ACC112 (cell line): ENCODE measurements at regions not wholly inside any gene's neighbourhood (a gene's known extent, or its start where the extent isn't known, plus 50 kb on each side); places are given as distances from the start of the nearest gene placed in this dataset.

ENCODE experiments used
- H2AFZ ChIP-seq: fragments of 200-600 bp; sonication (generic); one replicate; pipeline ENCODE4 v1.6.0; 2017; ENCODE audit warnings: antibody characterized with exemption, low read length; ENCODE audit not compliant: unreplicated experiment
- H3K27ac ChIP-seq: fragments of 200-600 bp; sonication (generic); 2 replicates; pipeline ENCODE4 v1.5.1; 2014; ENCODE audit warnings: low read depth, mild to moderate bottlenecking, antibody characterized with exemption, low read length, moderate library complexity
- H3K27me3 ChIP-seq: fragments of 200-600 bp; sonication (generic); 2 replicates; pipeline ENCODE4 v1.6.1; 2014; ENCODE audit warnings: mild to moderate bottlenecking, antibody characterized with exemption, low read length, moderate library complexity, mixed read lengths; ENCODE audit not compliant: insufficient read depth
- H3K36me3 ChIP-seq: fragments of 200-600 bp; sonication (generic); 2 replicates; pipeline ENCODE4 v1.6.1; 2016; ENCODE audit warnings: mild to moderate bottlenecking, antibody characterized with exemption, low read length, moderate library complexity, mixed read lengths; ENCODE audit not compliant: insufficient read depth
- H3K4me1 ChIP-seq: fragments of 200-600 bp; sonication (generic); one replicate; pipeline ENCODE4 v1.6.1; 2016; ENCODE audit warnings: low read length, mixed read lengths; ENCODE audit not compliant: insufficient read depth, unreplicated experiment, control insufficient read depth
- H3K4me3 ChIP-seq: fragments of 200-600 bp; sonication (generic); 2 replicates; pipeline ENCODE4 v1.5.1; 2014; ENCODE audit warnings: mild to moderate bottlenecking, low read depth, low read length
- H3K79me2 ChIP-seq: fragments of 200-600 bp; sonication (generic); one replicate; pipeline ENCODE4 v1.6.0; 2016; ENCODE audit warnings: low read length; ENCODE audit not compliant: control insufficient read depth, unreplicated experiment, insufficient read depth

DNA sequence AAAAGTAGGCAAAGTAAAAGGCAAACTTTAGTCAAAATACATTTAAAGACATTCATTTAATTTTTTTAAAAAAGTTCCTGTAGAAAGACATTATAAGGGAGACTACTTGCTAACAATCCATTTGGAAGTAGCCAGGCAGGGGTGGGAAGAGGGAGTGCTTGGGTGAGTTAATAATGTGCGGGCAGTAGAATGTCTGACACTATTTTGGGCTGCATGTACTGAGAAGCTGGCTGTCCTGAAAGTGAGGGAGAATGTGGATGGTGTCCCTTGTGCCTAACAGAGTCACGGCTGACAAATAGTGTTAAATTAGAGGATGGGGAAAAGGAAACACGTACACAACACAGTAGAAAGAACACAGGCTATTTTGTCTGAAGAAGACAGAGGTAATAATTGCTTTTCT, 142.5 kb downstream of the LCA5 start:
- no peaks in the 10 kb centered on the region for H3K36me3 ChIP-seq
- H3K4me3 ChIP-seq: no peak overlapping the region
- no peak overlapping the region for H2AFZ ChIP-seq
- no peak overlapping the region for H3K27ac ChIP-seq
- H3K4me1 ChIP-seq: no peaks in the 10 kb centered on the region
- no peaks in the 10 kb centered on the region for H3K27me3 ChIP-seq
- H3K79me2 ChIP-seq: no peaks in the 10 kb centered on the region

DNA sequence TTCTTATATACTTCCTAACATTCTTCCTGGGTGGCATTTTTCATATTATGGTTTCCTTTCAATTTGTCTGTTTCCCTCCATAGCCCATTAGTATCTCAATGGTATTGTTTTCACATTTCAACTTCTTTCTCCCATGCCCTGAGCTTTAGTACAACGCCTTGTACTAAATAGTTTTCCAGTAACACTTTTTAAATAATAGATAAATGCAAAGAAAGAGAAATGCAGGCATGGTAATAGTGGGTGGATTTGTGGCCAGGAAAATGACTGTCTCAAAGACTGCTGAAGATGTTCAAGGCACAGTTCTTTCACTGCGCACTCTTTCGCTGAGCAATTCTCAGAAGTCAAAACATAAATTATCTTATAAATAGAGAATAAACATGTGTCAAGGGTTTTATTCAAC, 145.1 kb downstream of the LCA5 start:
- no peaks in the 10 kb centered on the region for H3K79me2 ChIP-seq
- no peaks in the 10 kb centered on the region for H3K4me1 ChIP-seq
- no peak overlapping the region for H2AFZ ChIP-seq
- H3K27ac ChIP-seq: no peak overlapping the region
- H3K4me3 ChIP-seq: no peak overlapping the region
- H3K27me3 ChIP-seq: no peaks in the 10 kb centered on the region
- no peaks in the 10 kb centered on the region for H3K36me3 ChIP-seq

DNA sequence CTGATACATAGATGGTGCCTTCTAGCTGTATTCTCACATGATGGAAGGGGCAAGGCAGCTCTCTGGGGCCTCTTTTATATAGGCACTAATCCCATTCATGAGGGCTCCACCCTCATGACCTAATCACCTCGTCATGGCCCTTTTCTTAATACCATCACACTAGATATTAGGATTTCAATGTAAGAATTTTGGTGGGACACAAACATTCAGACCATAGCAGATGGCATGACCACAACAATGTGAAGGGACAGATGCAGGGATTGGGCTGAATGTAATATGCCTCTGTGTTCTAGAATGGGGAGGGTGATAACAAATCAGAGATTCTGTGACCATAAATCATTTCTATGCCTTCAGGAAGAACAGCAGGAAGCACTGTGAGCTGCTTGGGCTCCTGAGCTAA, 145.8 kb downstream of the LCA5 start:
- no peak overlapping the region for H2AFZ ChIP-seq
- no peaks in the 10 kb centered on the region for H3K36me3 ChIP-seq
- H3K79me2 ChIP-seq: no peaks in the 10 kb centered on the region
- no peak overlapping the region for H3K4me3 ChIP-seq
- peaks cover 5% of the 10 kb centered on the region for H3K4me1 ChIP-seq
- H3K27me3 ChIP-seq: no peaks in the 10 kb centered on the region
- H3K27ac ChIP-seq: no peak overlapping the region

DNA sequence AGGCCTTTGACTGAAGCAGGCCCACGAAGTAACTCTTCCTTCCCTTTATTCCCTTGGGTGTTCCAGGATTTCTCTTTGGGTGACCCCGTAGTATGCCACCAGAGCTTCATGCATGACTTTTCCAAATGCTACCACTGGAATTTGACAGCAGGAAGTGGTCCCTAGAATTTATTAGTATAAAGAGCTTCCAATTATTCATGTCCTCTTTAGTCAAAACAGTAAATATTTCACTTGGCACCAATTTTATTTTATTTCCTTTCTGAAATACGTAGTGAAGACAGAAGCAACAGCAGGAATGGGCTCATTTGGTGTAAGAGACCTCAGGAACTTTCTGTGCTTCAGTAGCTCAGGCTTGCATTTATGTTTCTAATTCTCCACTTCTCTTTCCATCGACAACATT, 151.3 kb downstream of the LCA5 start:
- Histone ChIP-seq H3K27me3 (no peaks in the 10 kb centered on the region), H3K79me2 (no peaks in the 10 kb centered on the region), H3K27ac (peak overlapping the region; percentile 92), H2AFZ (peak overlapping the region; percentile 40), H3K4me3 (no peak overlapping the region), H3K36me3 (no peaks in the 10 kb centered on the region), H3K4me1 (peaks cover 27% of the 10 kb centered on the region)

DNA sequence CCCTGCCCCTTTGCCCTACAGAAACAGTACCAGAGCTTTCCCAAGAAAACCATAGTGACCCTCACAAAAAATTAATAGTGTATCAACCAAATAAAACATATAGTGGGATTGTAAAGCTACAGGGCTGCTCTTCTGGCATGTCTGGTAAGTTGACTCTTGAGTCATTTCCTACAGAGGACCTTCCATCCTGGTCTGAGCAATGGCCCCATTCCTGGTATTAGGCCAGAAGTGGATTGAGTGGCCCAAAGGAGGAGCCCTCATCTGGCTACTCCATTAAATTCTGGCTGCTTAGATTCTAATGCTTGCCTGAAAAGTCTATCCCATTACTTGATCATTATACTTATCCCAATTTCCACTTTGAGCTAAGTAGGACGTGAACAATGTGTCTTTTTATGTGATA, 150.9 kb upstream of the HMGN3 start:
- Histone ChIP-seq H3K27ac (peak overlapping the region; percentile 92), H2AFZ (no peak overlapping the region), H3K4me3 (no peak overlapping the region)

DNA sequence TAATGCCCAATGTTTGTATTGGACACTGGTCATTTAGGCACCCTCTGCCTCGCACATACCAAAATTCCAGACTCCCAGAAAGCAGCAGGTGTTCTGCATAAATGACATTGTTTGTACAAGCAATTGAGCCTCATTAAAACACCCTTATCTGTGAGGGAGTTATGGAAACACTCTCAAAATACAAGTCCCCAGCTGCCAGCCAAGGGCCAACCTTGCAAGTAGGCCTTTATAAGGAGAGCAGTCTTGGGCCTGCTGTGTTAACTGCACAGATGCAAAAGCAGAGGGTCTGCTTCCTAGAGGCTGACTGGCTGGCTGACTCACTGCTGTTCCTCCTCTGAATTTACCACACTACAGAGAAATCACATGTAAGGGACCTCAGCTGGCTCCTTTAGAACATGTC, 150.4 kb upstream of the HMGN3 start:
- no peaks in the 10 kb centered on the region for H3K36me3 ChIP-seq
- peak overlapping the region; percentile 92 for H3K27ac ChIP-seq
- no peaks in the 10 kb centered on the region for H3K27me3 ChIP-seq
- peaks cover 27% of the 10 kb centered on the region for H3K4me1 ChIP-seq
- H3K79me2 ChIP-seq: no peaks in the 10 kb centered on the region
- H3K4me3 ChIP-seq: no peak overlapping the region
- H2AFZ ChIP-seq: no peak overlapping the region

More for the DNA sequence above, 150.9 kb upstream of the HMGN3 start:
- Histone ChIP-seq H3K79me2 (no peaks in the 10 kb centered on the region), H3K4me1 (peaks cover 27% of the 10 kb centered on the region), H3K27me3 (no peaks in the 10 kb centered on the region), H3K36me3 (no peaks in the 10 kb centered on the region)

DNA sequence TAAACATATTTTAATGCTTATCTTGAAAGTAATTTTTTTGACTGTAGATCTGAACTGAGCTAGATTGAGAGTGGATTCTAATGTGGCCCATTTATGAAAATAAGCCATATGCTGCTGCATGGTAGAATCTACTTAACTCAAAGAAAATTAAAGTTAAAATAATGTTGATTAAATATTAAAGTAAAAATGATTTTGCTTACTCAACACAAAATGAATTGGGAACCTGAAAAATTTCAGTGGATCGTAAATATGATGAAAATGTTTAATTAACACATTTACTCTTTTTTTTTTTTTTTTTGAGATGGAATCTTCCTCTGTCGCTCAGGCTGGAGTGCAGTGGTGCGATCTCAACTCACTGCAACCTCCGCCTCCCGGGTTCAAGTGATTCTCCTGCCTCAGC, 144.5 kb upstream of the HMGN3 start:
- peak overlapping the region; percentile 93 for H2AFZ ChIP-seq
- no peaks in the 10 kb centered on the region for H3K79me2 ChIP-seq
- H3K36me3 ChIP-seq: no peaks in the 10 kb centered on the region
- H3K27me3 ChIP-seq: no peaks in the 10 kb centered on the region
- H3K27ac ChIP-seq: peak overlapping the region; percentile 94
- H3K4me1 ChIP-seq: peaks cover 33% of the 10 kb centered on the region
- H3K4me3 ChIP-seq: no peak overlapping the region

DNA sequence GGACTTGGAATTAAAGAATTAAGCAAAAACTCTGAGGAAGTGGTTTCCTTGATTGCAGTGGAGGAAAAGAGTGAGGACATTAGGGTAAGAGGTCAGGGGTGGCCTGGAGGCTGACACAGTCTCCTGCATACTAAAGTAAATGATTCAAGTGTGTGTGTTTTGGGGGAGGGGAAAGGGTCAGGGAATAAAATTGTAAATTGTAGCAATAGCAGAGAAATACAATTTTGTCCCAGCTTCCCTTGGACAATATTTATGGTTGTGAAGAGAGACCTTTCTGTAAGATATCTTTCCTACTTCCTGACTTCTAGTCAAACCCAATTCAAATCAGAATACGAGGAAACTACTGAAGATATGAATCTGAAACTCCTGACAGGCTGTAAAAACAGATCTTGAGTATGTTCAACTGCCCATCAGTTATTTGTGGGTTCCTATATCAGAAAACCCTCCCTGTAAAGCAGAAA, 143.4 kb upstream of the HMGN3 start:
- Histone ChIP-seq H3K27ac (peak overlapping the region; percentile 94), H3K4me1 (peaks cover 33% of the 10 kb centered on the region), H3K4me3 (peak overlapping the region; percentile 51), H3K36me3 (no peaks in the 10 kb centered on the region), H3K79me2 (no peaks in the 10 kb centered on the region), H3K27me3 (no peaks in the 10 kb centered on the region), H2AFZ (peak overlapping the region; percentile 48)

DNA sequence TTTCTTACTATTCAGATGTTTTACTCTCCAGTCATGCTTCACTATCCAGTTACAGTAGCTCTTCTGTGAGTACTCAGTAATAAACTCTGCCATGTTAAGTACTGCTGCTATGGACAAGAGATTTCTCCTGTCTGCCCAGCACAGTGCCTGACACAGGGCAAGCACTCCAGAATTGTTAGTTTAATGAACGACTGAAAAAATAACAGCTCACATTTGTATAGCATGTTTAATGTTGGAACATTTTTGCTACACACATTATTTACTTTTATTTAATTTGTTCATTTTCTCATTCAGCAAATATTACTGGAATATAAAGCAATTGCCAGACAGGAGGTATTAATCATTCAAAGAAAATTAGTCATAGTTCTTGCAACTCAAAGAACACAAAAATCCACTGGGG, 142.6 kb upstream of the HMGN3 start:
- peak overlapping the region; percentile 94 for H3K27ac ChIP-seq
- H3K4me3 ChIP-seq: peak overlapping the region; percentile 51
- no peak overlapping the region for H2AFZ ChIP-seq
- H3K27me3 ChIP-seq: no peaks in the 10 kb centered on the region
- peaks cover 33% of the 10 kb centered on the region for H3K4me1 ChIP-seq
- no peaks in the 10 kb centered on the region for H3K36me3 ChIP-seq
- no peaks in the 10 kb centered on the region for H3K79me2 ChIP-seq

DNA sequence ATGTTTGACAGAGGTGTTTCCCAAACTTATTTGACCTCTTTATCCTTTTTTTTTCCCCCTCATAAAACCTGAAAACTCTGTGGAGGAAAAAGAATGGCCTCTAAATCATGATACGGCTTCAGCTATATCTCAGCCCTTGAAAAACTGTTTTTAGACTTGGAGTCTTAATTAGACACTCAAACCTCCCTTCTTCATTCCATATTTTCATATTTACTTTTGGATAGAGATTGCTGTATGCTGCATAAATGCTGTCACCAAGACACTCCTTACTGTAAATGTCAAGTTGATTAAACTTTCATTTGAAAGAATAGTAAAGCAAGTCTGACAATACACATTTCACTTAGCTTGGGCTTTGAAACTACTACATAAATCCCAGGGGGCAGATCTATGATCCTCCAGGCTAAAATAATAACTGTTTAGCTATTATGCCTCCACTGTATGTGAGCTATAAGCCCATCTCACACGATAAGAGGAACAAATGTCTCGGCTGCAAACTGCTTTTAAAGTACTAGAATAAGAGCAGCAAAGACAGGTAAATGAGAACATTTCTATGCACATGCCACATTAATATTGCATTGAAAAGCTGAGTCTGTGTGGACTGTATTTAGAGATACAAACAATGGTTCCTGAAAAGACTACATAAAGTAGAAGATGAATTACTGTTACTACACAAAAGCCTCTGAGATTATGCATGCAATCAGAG, 141.3 kb upstream of the HMGN3 start:
- Histone ChIP-seq H3K36me3 (no peaks in the 10 kb centered on the region), H3K4me3 (no peak overlapping the region), H3K4me1 (peaks cover 33% of the 10 kb centered on the region), H3K27me3 (no peaks in the 10 kb centered on the region), H3K79me2 (no peaks in the 10 kb centered on the region), H2AFZ (peak overlapping the region; percentile 68), H3K27ac (peak overlapping the region; percentile 94; the same call in 1 of the 2 replicates)

DNA sequence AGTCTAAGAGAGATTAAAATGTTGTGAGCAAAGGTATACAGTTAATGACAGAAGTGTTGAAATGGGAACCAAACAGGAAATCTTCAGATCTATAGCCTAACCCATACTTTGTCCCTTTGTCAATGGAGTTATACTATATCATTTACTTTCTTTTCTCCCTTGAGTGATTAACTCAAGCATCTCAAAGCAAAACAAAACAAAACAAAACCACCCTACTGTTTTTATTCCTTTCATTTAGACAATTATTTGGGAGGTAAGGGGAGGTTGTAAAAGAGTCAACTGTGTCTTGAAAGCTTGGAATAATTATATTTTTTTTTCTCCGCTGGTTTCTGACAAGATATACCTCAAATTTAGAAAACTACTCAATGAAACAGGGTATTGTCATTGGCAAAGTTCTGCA, 139.8 kb upstream of the HMGN3 start:
- no peaks in the 10 kb centered on the region for H3K79me2 ChIP-seq
- H2AFZ ChIP-seq: peak overlapping the region; percentile 28
- H3K4me3 ChIP-seq: no peak overlapping the region
- peaks cover 33% of the 10 kb centered on the region for H3K4me1 ChIP-seq
- H3K36me3 ChIP-seq: no peaks in the 10 kb centered on the region
- H3K27me3 ChIP-seq: no peaks in the 10 kb centered on the region
- no peak overlapping the region for H3K27ac ChIP-seq
